ENCODE measurements at regions not wholly inside any gene's neighbourhood (a gene's known extent, or its start where the extent isn't known, plus 50 kb on each side); places are given as distances from the start of the nearest gene placed in this dataset.

- no peak for TF ChIP-seq CTCF (IDR thresholded peaks at IDR 0.05; ENCODE audit: extremely low read depth in 1 of 2, insufficient read depth in 1 of 2, low read depth in 1 of 2, low read length in 2 of 2)
- peak; percentile 91 for TF ChIP-seq EZH2 (IDR thresholded peaks at IDR 0.05; ENCODE audit: borderline replicate concordance, low read depth, low read length, severe bottlenecking)
- no peak for TF ChIP-seq POLR2A (IDR thresholded peaks at IDR 0.05; ENCODE audit: low read depth, low read length)
- no peak for TF ChIP-seq JUN (IDR thresholded peaks at IDR 0.05; ENCODE audit: borderline replicate concordance, insufficient read depth, insufficient read length, low read depth)
- TF ChIP-seq POLR2AphosphoS5 (IDR thresholded peaks at IDR 0.05; ENCODE audit: insufficient read depth, low read depth, low read length): no peak
- TF ChIP-seq MYC (IDR thresholded peaks at IDR 0.05; ENCODE audit: low read depth, low read length): no peak
These were observed 75.9 kb downstream of the INSIG1 start for GRCh38 chr7:155373359-155374273.
